Calu3 (cell line): ENCODE measurements at regions not wholly inside any gene's neighbourhood (a gene's known extent, or its start where the extent isn't known, plus 50 kb on each side); places are given as distances from the start of the nearest gene placed in this dataset.

ENCODE experiments used
- BruUV-seq: library from RNA; stranded (reverse); fragments of 400-500 nt; replicated peaks from 2 replicates; lab custom pipeline; 2021; lab: Mats Ljungman, UMichigan
- CTCF ChIA-PET: fragments of 300-600 bp; sonication (Branson Sonifier 250); formaldehyde crosslinking; loops from one replicate; lab custom pipeline; 2022; ENCODE audit warnings: antibody characterized with exemption; lab: Charles Lee
- DNase-seq: peaks from one replicate; pipeline ENCODE4 v3.0.0; 2022
- H3K27ac Mint-ChIP-seq: one replicate; pipeline ENCODE4 v1.8.0; 2022; ENCODE audit warnings: mixed read lengths; ENCODE audit not compliant: unreplicated experiment
- H3K27me3 Mint-ChIP-seq: one replicate; pipeline ENCODE4 v1.8.0; 2022; ENCODE audit warnings: mixed read lengths; ENCODE audit not compliant: unreplicated experiment
- H3K36me3 Mint-ChIP-seq: one replicate; pipeline ENCODE4 v1.8.0; 2022; ENCODE audit warnings: mild to moderate bottlenecking, moderate library complexity, mixed read lengths; ENCODE audit not compliant: insufficient read depth, unreplicated experiment
- H3K4me1 Mint-ChIP-seq: one replicate; pipeline ENCODE4 v1.8.0; 2022; ENCODE audit warnings: mild to moderate bottlenecking, low read depth, mixed read lengths; ENCODE audit not compliant: unreplicated experiment
- H3K4me3 Mint-ChIP-seq: one replicate; pipeline ENCODE4 v1.8.0; 2022; ENCODE audit warnings: mild to moderate bottlenecking, low read depth, moderate library complexity, mixed read lengths; ENCODE audit not compliant: unreplicated experiment
- H3K9me3 Mint-ChIP-seq: one replicate; pipeline ENCODE4 v1.8.0; 2022; ENCODE audit warnings: low read depth, mixed read lengths; ENCODE audit not compliant: unreplicated experiment
- CTCF ChIP-seq: fragments of 200-600 bp; IDR thresholded peaks from one replicate; pipeline ENCODE4 v1.8.0; 2022; ENCODE audit warnings: antibody characterized with exemption; ENCODE audit not compliant: unreplicated experiment
- intact Hi-C: fragments of 100-400 bp; cut with micrococcal nuclease; formaldehyde crosslinking; loops from one replicate; pipeline ENCODE4 v1.10.0; 2022; ENCODE audit not compliant: unreplicated experiment

- CTCF ChIA-PET: no interaction called here
- intact Hi-C loops: no loop called here
- no peak for DNase-seq
- no peak for TF ChIP-seq CTCF
- no peak overlapping the region for H3K27ac Mint-ChIP-seq
- BruUV-seq: no TSS peak
- H3K4me3 Mint-ChIP-seq: no peak overlapping the region
- no peaks in the 10 kb centered on the region for H3K9me3 Mint-ChIP-seq
- H3K27me3 Mint-ChIP-seq: no peaks in the 10 kb centered on the region
- no peaks in the 10 kb centered on the region for H3K36me3 Mint-ChIP-seq
- no peaks in the 10 kb centered on the region for H3K4me1 Mint-ChIP-seq
Observed at GRCh38 chr2:167869200-167869599, 378.2 kb downstream of the STK39 start.

GRCh38 chr2:167863377-167863776 lies 384.0 kb downstream of the STK39 start:
- intact Hi-C loops: no loop called here
- Mint-ChIP-seq H3K4me3 (no peak overlapping the region), H3K27me3 (no peaks in the 10 kb centered on the region), H3K36me3 (no peaks in the 10 kb centered on the region), H3K4me1 (no peaks in the 10 kb centered on the region), H3K9me3 (no peaks in the 10 kb centered on the region), H3K27ac (no peak overlapping the region)
- no peak for TF ChIP-seq CTCF
- no peak for DNase-seq
- CTCF ChIA-PET: no interaction called here
- no TSS peak for BruUV-seq

- CTCF ChIA-PET: no interaction called here
- BruUV-seq: no TSS peak
- Mint-ChIP-seq H3K27ac (no peak overlapping the region), H3K4me3 (no peak overlapping the region), H3K36me3 (no peaks in the 10 kb centered on the region), H3K9me3 (no peaks in the 10 kb centered on the region), H3K4me1 (no peaks in the 10 kb centered on the region), H3K27me3 (no peaks in the 10 kb centered on the region)
- no peak for DNase-seq
- intact Hi-C loops: no loop called here
- TF ChIP-seq CTCF: no peak
Observed at GRCh38 chr2:167862782-167863181, 384.6 kb downstream of the STK39 start.

- Mint-ChIP-seq H3K27ac (no peak overlapping the region), H3K9me3 (no peaks in the 10 kb centered on the region), H3K27me3 (no peaks in the 10 kb centered on the region), H3K4me3 (no peak overlapping the region), H3K36me3 (no peaks in the 10 kb centered on the region), H3K4me1 (no peaks in the 10 kb centered on the region)
- intact Hi-C loops: no loop called here
- CTCF ChIA-PET: no interaction called here
- BruUV-seq: no TSS peak
- TF ChIP-seq CTCF: no peak
- no peak for DNase-seq
Observed at GRCh38 chr2:167862296-167862695, 385.1 kb downstream of the STK39 start.
